ENCODE measurements at regions not wholly inside any gene's neighbourhood (a gene's known extent, or its start where the extent isn't known, plus 50 kb on each side); places are given as distances from the start of the nearest gene placed in this dataset.

- peaks cover 2% of the 10 kb centered on the region for H3K27me3 Mint-ChIP-seq (ENCODE audit: insufficient read depth, low read depth, poor library complexity)
- no peaks in the 10 kb centered on the region for H3K4me1 Mint-ChIP-seq
- H3K36me3 Mint-ChIP-seq (ENCODE audit: low read depth), result no peaks in the 10 kb centered on the region
- H3K27me3 ChIP-seq (ENCODE audit: insufficient read depth), result no peaks in the 10 kb centered on the region
- no peaks in the 10 kb centered on the region for H3F3A ChIP-seq (replicated peaks; ENCODE audit: low read depth)
- H3K27ac ChIP-seq (ENCODE audit: low read depth), result no peak overlapping the region
- peak overlapping the region; percentile 76 for H2AFZ ChIP-seq
- H3K9me2 ChIP-seq (ENCODE audit: insufficient read depth), result no peaks in the 10 kb centered on the region
- H3K4me3 ChIP-seq, result no peak overlapping the region
- no peak overlapping the region for H3K4me2 ChIP-seq
- no peaks in the 10 kb centered on the region for H3K79me2 ChIP-seq (replicated peaks; ENCODE audit: insufficient read depth)
- no peaks in the 10 kb centered on the region for H3K9me3 Mint-ChIP-seq
- no peaks in the 10 kb centered on the region for H3K36me3 ChIP-seq (ENCODE audit: insufficient read depth)
- DNase-seq (ENCODE audit: low spot score) (no peak), ATAC-seq (no peak)
- no peak overlapping the region for H3K27ac Mint-ChIP-seq
- TF ChIP-seq CREB1 (CRISPR knock-in tag; IDR thresholded peaks at IDR 0.05; ENCODE audit: low read depth), result no peak
- TF ChIP-seq ZNF331 (CRISPR knock-in tag; IDR thresholded peaks at IDR 0.05; ENCODE audit: low read depth), result no peak
- TF ChIP-seq CTCF (conservative IDR thresholded peaks at IDR 0.05; ENCODE audit: low read depth in 2 of 2), result no peak
- TF ChIP-seq ZNF462 (CRISPR knock-in tag; IDR thresholded peaks at IDR 0.05), result no peak
- no peak for TF ChIP-seq EZH2 (IDR thresholded peaks at IDR 0.05; ENCODE audit: low read depth, unreplicated experiment)
- TF ChIP-seq STAT1 (IDR thresholded peaks at IDR 0.05; ENCODE audit: unreplicated experiment), result no peak
- no peak for TF ChIP-seq REST (IDR thresholded peaks at IDR 0.05; ENCODE audit: unreplicated experiment)
- TF ChIP-seq JUNB (IDR thresholded peaks at IDR 0.05; ENCODE audit: unreplicated experiment), result no peak
- TF ChIP-seq ZNF114 (CRISPR knock-in tag; IDR thresholded peaks at IDR 0.05), result no peak
- TF ChIP-seq ETS1 (IDR thresholded peaks at IDR 0.05), result no peak
- TF ChIP-seq NANOG (IDR thresholded peaks at IDR 0.05; ENCODE audit: borderline replicate concordance), result no peak
- no peak for TF ChIP-seq POLR2AphosphoS5 (IDR thresholded peaks at IDR 0.05; ENCODE audit: low read depth)
- TF ChIP-seq EZH2phosphoT487 (IDR thresholded peaks at IDR 0.05; ENCODE audit: unreplicated experiment), result no peak
- no peaks in the 10 kb centered on the region for H4K20me1 ChIP-seq (replicated peaks; ENCODE audit: insufficient read depth)
- no peaks in the 10 kb centered on the region for H3K4me1 ChIP-seq (ENCODE audit: insufficient read depth)
- H3K4me3 Mint-ChIP-seq, result no peak overlapping the region
Measured at GRCh38 chr7:41491308-41491707, 211.6 kb downstream of the INHBA start.

All from GM23338 (cell line).